Transverse colon (tissue), 4 donors: ENCODE measurements at regions not wholly inside any gene's neighbourhood (a gene's known extent, or its start where the extent isn't known, plus 50 kb on each side); places are given as distances from the start of the nearest gene placed in this dataset.

Source experiments
- POLR2AphosphoS5 ChIP-seq, 3 donors: sonication (generic); formaldehyde crosslinking; IDR thresholded peaks; one replicate each; pipeline ENCODE4 v1.6.1; 2016; ENCODE audit warnings: antibody characterized with exemption in 3 of 3
- TF ChIP-seq, protein P1 (sequence below), 5 experiments: fragments of 200-600 bp in 3 of 5; fragments of 450-650 bp in 2 of 5; sonication (generic) in 3 of 5; IDR thresholded peaks; 1 replicate in 2 of 5; 2 replicates in 3 of 5; pipeline ENCODE4 v1.5.1; 2016 to 2017; ENCODE audit warnings: antibody characterized with exemption in 5 of 5, inconsistent platforms in 3 of 5, mild to moderate bottlenecking in 2 of 5, moderate library complexity in 1 of 5

DNA sequence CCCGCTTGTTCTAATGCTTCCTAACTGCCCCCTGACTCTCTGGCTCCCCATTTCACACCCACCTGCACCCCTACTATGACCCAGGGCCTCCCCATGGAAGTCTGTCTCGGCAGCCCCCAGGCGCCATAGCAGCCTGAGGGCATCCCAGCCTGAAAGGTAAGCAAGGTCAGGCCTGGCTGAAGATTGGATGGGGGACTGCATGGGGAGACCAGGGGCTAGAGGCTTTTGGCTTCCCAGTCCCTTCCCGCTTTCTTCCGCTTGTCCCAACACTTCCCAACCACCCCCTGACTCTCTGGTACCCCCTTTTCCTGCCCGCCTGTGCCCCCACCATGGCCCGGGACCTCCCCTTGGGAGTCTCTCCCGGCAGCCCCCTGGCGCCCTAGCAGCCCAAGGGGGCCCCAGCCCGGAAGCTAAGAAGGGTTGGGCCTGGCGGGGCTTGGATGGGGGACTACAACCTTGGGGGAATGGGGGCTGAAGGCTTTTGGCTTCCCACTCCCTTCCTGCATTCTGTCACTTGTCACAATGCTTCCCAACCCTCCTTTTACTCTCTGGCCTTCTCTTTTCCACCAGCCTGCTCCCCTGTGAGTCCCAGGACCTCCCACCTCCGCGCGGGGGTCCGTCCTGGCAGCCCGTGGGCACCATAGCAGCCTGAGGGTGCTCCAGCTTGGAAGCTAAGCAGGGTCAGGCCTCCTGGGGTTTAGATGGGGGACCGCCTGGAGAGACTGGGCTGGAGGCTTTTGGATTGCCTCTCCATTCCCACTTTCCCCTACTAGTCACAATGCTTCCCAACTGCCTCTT is 2288.4 kb downstream of the TP53TG3F start:
- TF ChIP-seq, protein P1, sequence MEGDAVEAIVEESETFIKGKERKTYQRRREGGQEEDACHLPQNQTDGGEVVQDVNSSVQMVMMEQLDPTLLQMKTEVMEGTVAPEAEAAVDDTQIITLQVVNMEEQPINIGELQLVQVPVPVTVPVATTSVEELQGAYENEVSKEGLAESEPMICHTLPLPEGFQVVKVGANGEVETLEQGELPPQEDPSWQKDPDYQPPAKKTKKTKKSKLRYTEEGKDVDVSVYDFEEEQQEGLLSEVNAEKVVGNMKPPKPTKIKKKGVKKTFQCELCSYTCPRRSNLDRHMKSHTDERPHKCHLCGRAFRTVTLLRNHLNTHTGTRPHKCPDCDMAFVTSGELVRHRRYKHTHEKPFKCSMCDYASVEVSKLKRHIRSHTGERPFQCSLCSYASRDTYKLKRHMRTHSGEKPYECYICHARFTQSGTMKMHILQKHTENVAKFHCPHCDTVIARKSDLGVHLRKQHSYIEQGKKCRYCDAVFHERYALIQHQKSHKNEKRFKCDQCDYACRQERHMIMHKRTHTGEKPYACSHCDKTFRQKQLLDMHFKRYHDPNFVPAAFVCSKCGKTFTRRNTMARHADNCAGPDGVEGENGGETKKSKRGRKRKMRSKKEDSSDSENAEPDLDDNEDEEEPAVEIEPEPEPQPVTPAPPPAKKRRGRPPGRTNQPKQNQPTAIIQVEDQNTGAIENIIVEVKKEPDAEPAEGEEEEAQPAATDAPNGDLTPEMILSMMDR (IDR thresholded peaks at IDR 0.05): no peak
- no peak for TF ChIP-seq POLR2AphosphoS5 (IDR thresholded peaks at IDR 0.05)
